Activated naive CD8-positive, alpha-beta T cell treated with anti-CD3 and anti-CD28 coated beads, Interleukin-2, amount 10 ng/mL, durations not matched to agents 7 days and 5 days (primary cell): ENCODE measurements at regions not wholly inside any gene's neighbourhood (a gene's known extent, or its start where the extent isn't known, plus 50 kb on each side); places are given as distances from the start of the nearest gene placed in this dataset.

ENCODE experiments used
- ATAC-seq: fragments of 150-1000 bp; cut with Tn5 transposase; one replicate; pipeline ENCODE4 v1.10.0; 2021; ENCODE audit warnings: low read depth, moderate library complexity
- POLR2A ChIA-PET: fragments of 350-600 bp; sonication (Branson Sonifier 250); formaldehyde crosslinking; loops from one replicate; lab custom pipeline; 2021; ENCODE audit warnings: antibody characterized with exemption; lab: Charles Lee
- DNase-seq: peaks from one replicate; pipeline ENCODE4 v3.0.0; 2021
- H3K27ac Mint-ChIP-seq: one replicate; pipeline ENCODE4 v1.8.0; 2022; ENCODE audit warnings: mild to moderate bottlenecking, mixed read lengths
- H3K27me3 Mint-ChIP-seq: one replicate; pipeline ENCODE4 v1.8.0; 2022; ENCODE audit warnings: mild to moderate bottlenecking, moderate library complexity, mixed read lengths
- H3K36me3 Mint-ChIP-seq: one replicate; pipeline ENCODE4 v1.8.0; 2021; ENCODE audit warnings: mild to moderate bottlenecking, mixed read lengths
- H3K4me1 Mint-ChIP-seq: one replicate; pipeline ENCODE4 v1.8.0; 2021; ENCODE audit warnings: mixed read lengths
- H3K4me3 Mint-ChIP-seq: one replicate; pipeline ENCODE4 v1.8.0; 2022; ENCODE audit warnings: mild to moderate bottlenecking, moderate library complexity, mixed read lengths
- H3K9me3 Mint-ChIP-seq: one replicate; pipeline ENCODE4 v1.8.0; 2021; ENCODE audit warnings: mixed read lengths

DNA sequence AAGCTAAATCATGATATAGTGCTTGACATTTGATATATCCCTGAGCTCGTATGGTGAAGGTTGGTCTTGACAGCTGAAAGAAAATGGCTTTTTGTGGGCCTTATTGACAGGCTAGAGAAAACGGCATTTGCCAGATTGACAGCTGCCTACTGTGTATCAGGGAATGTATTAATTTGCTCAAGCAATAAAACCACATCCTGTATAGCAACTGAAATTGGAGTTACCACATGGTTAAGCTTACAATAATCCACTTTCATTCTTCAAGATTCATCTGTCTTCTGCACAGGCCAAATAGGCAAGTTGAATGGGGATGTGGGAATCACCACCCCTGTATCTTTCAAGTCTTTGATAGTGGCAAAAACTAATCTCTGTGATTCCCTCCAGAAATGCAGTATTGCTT is 76.2 kb upstream of the IL2 start:
- Mint-ChIP-seq H3K27ac (no peak overlapping the region), H3K4me3 (no peak overlapping the region), H3K9me3 (peaks cover 13% of the 10 kb centered on the region), H3K36me3 (peaks cover 1% of the 10 kb centered on the region), H3K27me3 (no peaks in the 10 kb centered on the region), H3K4me1 (no peaks in the 10 kb centered on the region)
- no peak for ATAC-seq
- no peak for DNase-seq
- POLR2A ChIA-PET = no interaction called here

GRCh38 chr4:122531514-122531913 is 75.0 kb upstream of the IL2 start:
- Mint-ChIP-seq H3K4me1 (no peaks in the 10 kb centered on the region), H3K27ac (no peak overlapping the region), H3K36me3 (peaks cover 1% of the 10 kb centered on the region), H3K9me3 (peaks cover 13% of the 10 kb centered on the region), H3K4me3 (no peak overlapping the region), H3K27me3 (no peaks in the 10 kb centered on the region)
- POLR2A ChIA-PET = no interaction called here
- DNase-seq (no peak), ATAC-seq (no peak)

DNA sequence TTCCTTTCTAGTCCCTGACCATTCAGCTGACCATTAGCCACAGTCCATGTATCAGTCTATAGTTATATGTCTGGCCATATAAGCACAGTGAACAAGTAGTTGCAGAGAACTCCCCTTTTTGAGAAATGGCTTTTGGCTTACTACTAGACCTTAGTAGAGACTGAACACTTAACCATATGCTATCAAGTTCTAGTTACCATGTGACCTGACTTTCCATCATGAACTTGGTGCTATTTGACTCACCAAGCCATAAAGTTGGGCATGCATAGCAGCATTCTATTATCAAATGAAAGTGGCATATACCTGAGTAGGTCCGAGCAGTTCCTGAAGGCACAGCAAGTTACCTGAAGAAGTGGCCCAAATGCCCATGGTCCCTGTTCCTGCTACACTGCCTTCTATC is 74.5 kb upstream of the IL2 start:
- H3K4me1 Mint-ChIP-seq = no peaks in the 10 kb centered on the region
- peaks cover 1% of the 10 kb centered on the region for H3K36me3 Mint-ChIP-seq
- POLR2A ChIA-PET = no interaction called here
- ATAC-seq = no peak
- no peak for DNase-seq
- no peak overlapping the region for H3K4me3 Mint-ChIP-seq
- H3K9me3 Mint-ChIP-seq = peaks cover 12% of the 10 kb centered on the region
- no peaks in the 10 kb centered on the region for H3K27me3 Mint-ChIP-seq
- no peak overlapping the region for H3K27ac Mint-ChIP-seq

DNA sequence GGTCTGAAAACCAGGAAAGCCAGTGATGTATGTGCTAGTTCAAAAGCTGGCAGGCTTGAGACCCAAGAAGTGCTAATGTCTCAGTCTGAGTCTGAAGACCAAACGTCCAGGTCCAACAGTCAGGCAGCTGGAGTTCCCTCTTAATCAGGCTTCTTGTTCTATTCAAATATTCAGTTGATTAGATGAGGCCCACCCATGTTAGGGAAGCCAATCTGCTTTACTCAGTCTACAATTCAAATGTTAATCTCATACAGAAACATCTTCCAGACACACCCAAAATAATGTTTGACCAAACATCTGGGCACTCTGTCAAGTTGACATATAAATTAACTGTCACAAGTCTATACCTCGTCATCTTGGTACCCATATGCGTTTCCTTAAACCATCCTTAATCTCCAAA is 72.4 kb upstream of the IL2 start:
- Mint-ChIP-seq H3K27me3 (no peaks in the 10 kb centered on the region), H3K4me1 (no peaks in the 10 kb centered on the region), H3K9me3 (peaks cover 8% of the 10 kb centered on the region), H3K27ac (no peak overlapping the region), H3K4me3 (no peak overlapping the region), H3K36me3 (no peaks in the 10 kb centered on the region)
- DNase-seq (no peak), ATAC-seq (no peak)
- POLR2A ChIA-PET = no interaction called here

GRCh38 chr4:122525865-122526264 is 69.3 kb upstream of the IL2 start:
- Mint-ChIP-seq H3K27ac (no peak overlapping the region), H3K4me1 (no peaks in the 10 kb centered on the region), H3K9me3 (peaks cover 8% of the 10 kb centered on the region), H3K27me3 (peaks cover 10% of the 10 kb centered on the region), H3K4me3 (no peak overlapping the region), H3K36me3 (no peaks in the 10 kb centered on the region)
- ATAC-seq (no peak), DNase-seq (no peak)
- POLR2A ChIA-PET = no interaction called here

DNA sequence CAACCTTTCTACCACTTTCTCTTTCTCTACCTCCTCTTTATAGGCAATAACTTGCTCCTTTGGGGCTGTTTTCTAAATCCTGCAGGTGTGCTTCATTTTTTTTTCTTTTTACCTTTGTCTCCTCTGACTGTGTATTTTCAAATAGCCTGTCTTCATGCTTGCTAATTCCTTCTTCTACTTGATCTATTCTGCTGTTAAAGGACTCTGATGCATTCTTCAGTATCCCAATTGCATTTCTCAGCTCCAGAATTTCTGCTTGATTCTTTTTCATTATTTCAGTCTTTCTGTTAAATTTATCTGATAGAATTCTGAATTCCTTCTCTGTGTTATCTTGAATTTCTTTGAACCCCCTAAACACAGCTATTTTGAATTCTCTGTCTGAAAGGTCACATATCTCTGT is 67.7 kb upstream of the IL2 start:
- peaks cover 13% of the 10 kb centered on the region for H3K27me3 Mint-ChIP-seq
- H3K4me1 Mint-ChIP-seq = no peaks in the 10 kb centered on the region
- H3K9me3 Mint-ChIP-seq = peaks cover 14% of the 10 kb centered on the region
- peaks cover 3% of the 10 kb centered on the region for H3K36me3 Mint-ChIP-seq
- POLR2A ChIA-PET = no interaction called here
- no peak overlapping the region for H3K27ac Mint-ChIP-seq
- no peak for DNase-seq
- ATAC-seq = no peak
- H3K4me3 Mint-ChIP-seq = no peak overlapping the region

DNA sequence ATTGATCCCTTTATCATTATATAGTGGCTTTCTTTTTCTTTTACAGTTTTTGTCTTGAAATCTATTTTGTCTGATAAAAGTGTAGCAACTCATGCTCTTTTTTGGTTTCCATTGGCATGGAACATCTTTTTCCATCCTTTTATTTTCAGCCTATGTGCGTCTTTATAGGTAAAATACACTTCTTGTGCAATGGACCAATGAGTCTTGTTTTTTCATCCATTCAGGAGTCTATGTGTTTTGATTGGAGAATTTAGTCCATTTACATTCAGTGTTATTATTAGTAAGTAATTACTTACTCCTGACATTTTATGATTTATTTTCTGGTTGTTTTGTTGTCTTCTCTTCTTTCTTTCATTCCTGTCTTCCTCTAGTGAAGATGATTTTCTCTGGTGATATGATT is 66.4 kb upstream of the IL2 start:
- peaks cover 3% of the 10 kb centered on the region for H3K36me3 Mint-ChIP-seq
- H3K27me3 Mint-ChIP-seq = peaks cover 25% of the 10 kb centered on the region
- no peak overlapping the region for H3K27ac Mint-ChIP-seq
- POLR2A ChIA-PET = no interaction called here
- no peak overlapping the region for H3K4me3 Mint-ChIP-seq
- no peak for DNase-seq
- H3K9me3 Mint-ChIP-seq = peaks cover 14% of the 10 kb centered on the region
- H3K4me1 Mint-ChIP-seq = no peaks in the 10 kb centered on the region
- ATAC-seq = no peak

DNA sequence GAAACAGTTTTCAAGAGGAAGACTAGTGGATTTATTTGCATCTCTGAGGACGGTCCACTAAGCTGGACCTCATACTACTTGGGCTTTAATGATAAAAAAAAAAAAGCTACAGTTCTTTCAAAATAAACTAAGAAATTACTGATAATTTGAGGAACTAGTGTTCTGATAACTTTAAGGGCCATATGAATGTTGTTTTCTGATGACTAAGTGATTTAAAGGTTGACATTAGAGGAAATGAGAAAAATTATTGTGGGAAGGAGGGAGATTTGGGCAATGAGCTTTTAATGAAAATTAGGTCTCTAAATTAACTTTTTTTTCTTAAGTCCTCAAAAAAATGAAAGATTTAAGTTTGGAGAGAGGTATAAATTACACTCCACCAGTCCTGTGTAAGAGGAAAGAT is 60.8 kb upstream of the IL2 start:
- Mint-ChIP-seq H3K9me3 (peaks cover 6% of the 10 kb centered on the region), H3K4me3 (no peak overlapping the region), H3K27ac (no peak overlapping the region), H3K27me3 (peaks cover 35% of the 10 kb centered on the region), H3K36me3 (peaks cover 3% of the 10 kb centered on the region), H3K4me1 (no peaks in the 10 kb centered on the region)
- DNase-seq = no peak
- POLR2A ChIA-PET = no interaction called here
- no peak for ATAC-seq

GRCh38 chr4:122516376-122516775 is 59.9 kb upstream of the IL2 start:
- Mint-ChIP-seq H3K36me3 (peaks cover 3% of the 10 kb centered on the region), H3K27ac (no peak overlapping the region), H3K4me1 (no peaks in the 10 kb centered on the region), H3K9me3 (peaks cover 6% of the 10 kb centered on the region), H3K4me3 (no peak overlapping the region), H3K27me3 (peaks cover 32% of the 10 kb centered on the region)
- ATAC-seq (no peak), DNase-seq (no peak)
- POLR2A ChIA-PET = no interaction called here

DNA sequence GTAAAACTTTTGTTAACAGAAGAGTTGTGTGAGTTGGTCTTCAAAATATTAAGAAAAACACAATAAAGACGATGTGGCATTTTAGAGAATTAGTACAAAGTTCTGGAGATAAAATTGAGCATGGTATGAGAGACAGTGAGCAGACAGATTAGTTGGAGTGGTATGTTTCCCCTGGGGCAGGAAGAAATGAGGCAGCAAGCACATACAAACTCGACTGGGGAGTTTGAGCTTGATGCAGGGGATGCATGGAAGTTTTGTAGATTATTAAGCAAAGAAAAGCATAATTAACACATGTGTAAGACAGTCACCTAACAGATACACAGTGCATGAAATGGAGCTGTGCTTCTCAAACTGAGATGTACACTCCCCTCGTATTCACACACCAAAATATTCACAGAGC is 58.1 kb upstream of the IL2 start:
- Mint-ChIP-seq H3K4me1 (no peaks in the 10 kb centered on the region), H3K27me3 (peaks cover 32% of the 10 kb centered on the region), H3K4me3 (no peak overlapping the region), H3K9me3 (no peaks in the 10 kb centered on the region), H3K36me3 (peaks cover 2% of the 10 kb centered on the region), H3K27ac (no peak overlapping the region)
- no peak for DNase-seq
- ATAC-seq = no peak
- POLR2A ChIA-PET = no interaction called here

DNA sequence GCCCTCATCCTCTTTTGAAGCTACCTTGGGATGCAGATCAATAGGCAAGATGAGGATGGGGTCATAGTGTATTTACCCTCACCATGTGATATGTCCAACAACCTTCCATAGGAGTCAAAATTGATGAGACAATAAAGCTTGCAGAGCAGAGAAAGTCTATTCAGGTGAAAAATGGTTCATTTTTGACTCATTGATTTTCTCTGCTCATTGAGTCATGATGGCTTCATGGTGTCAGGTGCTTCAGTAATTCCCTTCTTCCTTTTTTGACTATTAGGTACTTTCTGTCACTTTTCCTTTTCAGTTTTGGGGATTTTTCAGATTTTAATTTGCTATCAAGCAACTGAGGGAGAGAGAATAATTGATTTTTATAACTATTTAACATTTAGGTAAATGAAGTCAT is 55.9 kb upstream of the IL2 start:
- ATAC-seq = no peak
- POLR2A ChIA-PET = no interaction called here
- no peaks in the 10 kb centered on the region for H3K9me3 Mint-ChIP-seq
- no peak overlapping the region for H3K27ac Mint-ChIP-seq
- H3K36me3 Mint-ChIP-seq = peaks cover 2% of the 10 kb centered on the region
- DNase-seq = no peak
- peaks cover 16% of the 10 kb centered on the region for H3K27me3 Mint-ChIP-seq
- peaks cover 10% of the 10 kb centered on the region for H3K4me1 Mint-ChIP-seq
- no peak overlapping the region for H3K4me3 Mint-ChIP-seq

DNA sequence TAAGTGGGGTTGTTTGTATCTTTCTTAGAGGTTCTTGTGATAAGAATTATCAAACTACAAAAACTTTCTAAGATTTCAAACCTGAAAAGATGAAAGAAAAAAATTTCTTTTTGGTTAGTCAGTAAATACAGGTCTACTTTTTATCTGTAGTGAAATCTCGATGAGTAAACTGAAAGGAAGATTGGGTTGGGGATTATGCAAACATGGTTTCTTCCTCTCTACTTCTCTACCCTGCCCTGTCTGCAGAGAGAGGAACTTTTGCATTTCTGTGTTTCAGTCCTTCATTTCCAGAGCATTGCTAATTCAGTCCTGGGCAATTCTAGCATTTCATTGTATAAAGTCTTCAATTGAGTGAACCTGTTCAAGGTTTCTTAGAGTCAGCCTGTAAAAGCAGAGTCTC is 51.6 kb upstream of the IL2 start:
- Mint-ChIP-seq H3K9me3 (no peaks in the 10 kb centered on the region), H3K27ac (no peak overlapping the region), H3K36me3 (peaks cover 2% of the 10 kb centered on the region), H3K27me3 (peaks cover 6% of the 10 kb centered on the region), H3K4me3 (peak overlapping the region; percentile 41), H3K4me1 (peaks cover 12% of the 10 kb centered on the region)
- ATAC-seq = peak; percentile 61
- POLR2A ChIA-PET = no interaction called here
- no peak for DNase-seq
